K562 (cell line): ENCODE measurements at regions not wholly inside any gene's neighbourhood (a gene's known extent, or its start where the extent isn't known, plus 50 kb on each side); places are given as distances from the start of the nearest gene placed in this dataset.

Source experiments
- ATAC-seq: fragments of 200-7000 bp; cut with Tn5 transposase; 3 replicates; pipeline ENCODE4 v1.9.1; 2020; ENCODE audit warnings: moderate library complexity
- BruUV-seq: library from RNA; stranded (reverse); fragments of 400-500 nt; replicated peaks from 2 replicates; lab custom pipeline; 2021; lab: Mats Ljungman, UMichigan
- CTCF ChIA-PET: fragments of 300-600 bp; formaldehyde crosslinking; extraction: SDS; loops from one replicate; lab custom pipeline; 2021; ENCODE audit warnings: low intra/inter-chr PET ratio; lab: Yijun Ruan, JAX
- POLR2A ChIA-PET: fragments of 300-600, 350-650 bp; sonication (Branson Sonifier 250); formaldehyde crosslinking; extraction: SDS; loops from one replicate; lab custom pipeline; 2021; ENCODE audit warnings: antibody characterized with exemption, inconsistent platforms; lab: Yijun Ruan, JAX
- DNase-seq, 4 experiments: peaks; one replicate each; pipeline versions ENCODE4 v3.0.0 to v3.0.0-alpha.2; 2011 to 2018; ENCODE audit warnings: low spot score in 3 of 4, mixed read lengths in 3 of 4; ENCODE audit errors: extremely low read depth in 1 of 4
- FAIRE-seq: peaks from 2 replicates; lab custom pipeline; 2011; peaks lifted over from hg19 to GRCh38; lab: Jason Lieb, UNC
- H2AFZ ChIP-seq: 2 replicates; pipeline ENCODE4 v1.6.0; 2011; ENCODE audit warnings: low read depth, low read length, control low read depth, inconsistent platforms
- H3K27ac ChIP-seq: fragments of 200-600 bp; 3 replicates; pipeline ENCODE4 v1.8.0; 2011; ENCODE audit warnings: low read depth, mild to moderate bottlenecking, control low read depth, inconsistent platforms, low read length, moderate library complexity, mixed read lengths; ENCODE audit errors: extremely low read depth
- H3K27me3 ChIP-seq, 2 experiments: fragments of 300-600 bp in 1 of 2; 2 replicates in 1 of 2; 3 replicates in 1 of 2; pipeline versions ENCODE4 v1.6.0 to v1.8.0; 2011; ENCODE audit warnings: inconsistent platforms in 2 of 2, low read length in 2 of 2, mild to moderate bottlenecking in 1 of 2, mixed read lengths in 1 of 2, moderate library complexity in 1 of 2; ENCODE audit not compliant: control insufficient read depth in 2 of 2, insufficient read depth in 2 of 2
- H3K36me3 ChIP-seq: fragments of 300-600 bp; 3 replicates; pipeline ENCODE4 v1.8.0; 2011; ENCODE audit warnings: mild to moderate bottlenecking, low read length, inconsistent platforms; ENCODE audit not compliant: control insufficient read depth, insufficient read depth
- H3K4me1 ChIP-seq, 2 experiments: fragments of 200-600 bp in 1 of 2; replicated peaks in 1 of 2; 2 replicates in 1 of 2; 3 replicates in 1 of 2; pipeline versions ENCODE4 v1.5.1 to v1.8.0; 2011; ENCODE audit warnings: inconsistent platforms in 2 of 2, low read length in 2 of 2, mild to moderate bottlenecking in 1 of 2, mixed read lengths in 1 of 2, moderate library complexity in 1 of 2; ENCODE audit not compliant: control insufficient read depth in 2 of 2, insufficient read depth in 2 of 2
- H3K4me2 ChIP-seq: 2 replicates; pipeline ENCODE4 v1.6.1; 2011; ENCODE audit warnings: low read length, control low read depth, inconsistent platforms, mixed read lengths; ENCODE audit not compliant: insufficient read depth
- H3K4me3 ChIP-seq: fragments of 200-600 bp; sonication (generic), shearing (Covaris generic); 2 replicates; pipeline ENCODE4 v1.5.1; 2016; ENCODE audit warnings: control low read depth, inconsistent platforms
- H3K79me2 ChIP-seq: fragments of 200-600 bp; 3 replicates; pipeline ENCODE4 v1.8.0; 2011; ENCODE audit warnings: low read length, inconsistent platforms; ENCODE audit not compliant: control insufficient read depth, insufficient read depth
- H3K9ac ChIP-seq, 2 experiments: 2 replicates each; pipeline versions ENCODE4 v1.6.0 to v1.6.1; 2011; ENCODE audit warnings: low read depth in 2 of 2, low read length in 2 of 2, control low read depth in 1 of 2, inconsistent platforms in 1 of 2, mild to moderate bottlenecking in 1 of 2, mixed read lengths in 1 of 2; ENCODE audit not compliant: insufficient read depth in 1 of 2
- H3K9me1 ChIP-seq: one replicate; pipeline ENCODE4 v1.6.0; 2011; ENCODE audit warnings: inconsistent platforms, mild to moderate bottlenecking, low read length, moderate library complexity; ENCODE audit not compliant: control insufficient read depth, insufficient read depth
- H3K9me3 ChIP-seq: replicated peaks from 2 replicates; pipeline ENCODE4 v1.5.1; 2011; ENCODE audit warnings: low read depth, low read length, inconsistent platforms; ENCODE audit not compliant: control insufficient read depth, insufficient read depth
- H4K20me1 ChIP-seq: replicated peaks from 2 replicates; pipeline ENCODE4 v1.6.1; 2011; ENCODE audit warnings: low read length, inconsistent platforms, mixed read lengths; ENCODE audit not compliant: control insufficient read depth, insufficient read depth
- BRF1 ChIP-seq: IDR thresholded peaks from 3 replicates; pipeline ENCODE4 v1.6.1; 2011; ENCODE audit warnings: borderline replicate concordance, mild to moderate bottlenecking; ENCODE audit not compliant: insufficient read length; ENCODE audit errors: extremely low read depth
- FOXJ2 ChIP-seq: fragments of 200-800 bp; sonication (Bioruptor generic); IDR thresholded peaks from 2 replicates; pipeline ENCODE4 v1.6.1; 2016; ENCODE audit warnings: missing genetic modification characterization, missing compliant biosample characterization
- HDGF ChIP-seq: fragments of 450-650 bp; IDR thresholded peaks from 2 replicates; pipeline ENCODE4 v1.6.1; 2016
- HSF4 ChIP-seq: fragments of 250-450 bp; sonication (Bioruptor Pico); IDR thresholded peaks from 2 replicates; pipeline ENCODE4 v2.1.2; 2022; ENCODE audit warnings: mild to moderate bottlenecking, moderate library complexity, borderline replicate concordance
- RBM17 ChIP-seq: fragments of 200-400 bp; formaldehyde crosslinking; IDR thresholded peaks from 2 replicates; pipeline ENCODE4 v1.6.1; 2017; ENCODE audit warnings: low read depth, mild to moderate bottlenecking, low read length, borderline replicate concordance
- SAP30 ChIP-seq: fragments of 200-600 bp; sonication (generic); IDR thresholded peaks from 2 replicates; pipeline ENCODE4 v1.6.1; 2012; ENCODE audit warnings: borderline replicate concordance, low read depth, mild to moderate bottlenecking, moderate library complexity, low read length, control low read depth, inconsistent platforms; ENCODE audit not compliant: insufficient read depth, poor library complexity, severe bottlenecking
- TAL1 ChIP-seq: fragments of 450-650 bp; IDR thresholded peaks from 2 replicates; pipeline ENCODE4 v1.6.1; 2016; ENCODE audit warnings: mild to moderate bottlenecking
- ZNF57 ChIP-seq: fragments of 450-650 bp; formaldehyde crosslinking; IDR thresholded peaks from 2 replicates; pipeline ENCODE4 v1.4.0; 2020; ENCODE audit warnings: mild to moderate bottlenecking, moderate library complexity
- WGBS: fragments of 100-300 bp; shearing (Covaris generic); methylation state at CpG from one replicate; pipeline ENCODE4 v1.1.6; 2016; ENCODE audit warnings: low coverage, mixed read lengths; ENCODE audit not compliant: insufficient coverage; ENCODE audit errors: missing lambda C conversion rate; 5-methylcytosine and 5-hydroxymethylcytosine counted together
- in situ Hi-C: fragments of 300-500 bp; cut with MboI; formaldehyde crosslinking; loops from 4 replicates; pipeline ENCODE4 v1.15.0; 2018; ENCODE audit warnings: inconsistent platforms, mixed read lengths
- intact Hi-C: fragments of 100-400 bp; cut with micrococcal nuclease; formaldehyde crosslinking; loops from 2 replicates; pipeline ENCODE4 v1.14.2; 2022

GRCh38 chr20:57774951-57775350, 65.1 kb upstream of the PMEPA1 start:
- CTCF ChIA-PET = no interaction called here

DNA sequence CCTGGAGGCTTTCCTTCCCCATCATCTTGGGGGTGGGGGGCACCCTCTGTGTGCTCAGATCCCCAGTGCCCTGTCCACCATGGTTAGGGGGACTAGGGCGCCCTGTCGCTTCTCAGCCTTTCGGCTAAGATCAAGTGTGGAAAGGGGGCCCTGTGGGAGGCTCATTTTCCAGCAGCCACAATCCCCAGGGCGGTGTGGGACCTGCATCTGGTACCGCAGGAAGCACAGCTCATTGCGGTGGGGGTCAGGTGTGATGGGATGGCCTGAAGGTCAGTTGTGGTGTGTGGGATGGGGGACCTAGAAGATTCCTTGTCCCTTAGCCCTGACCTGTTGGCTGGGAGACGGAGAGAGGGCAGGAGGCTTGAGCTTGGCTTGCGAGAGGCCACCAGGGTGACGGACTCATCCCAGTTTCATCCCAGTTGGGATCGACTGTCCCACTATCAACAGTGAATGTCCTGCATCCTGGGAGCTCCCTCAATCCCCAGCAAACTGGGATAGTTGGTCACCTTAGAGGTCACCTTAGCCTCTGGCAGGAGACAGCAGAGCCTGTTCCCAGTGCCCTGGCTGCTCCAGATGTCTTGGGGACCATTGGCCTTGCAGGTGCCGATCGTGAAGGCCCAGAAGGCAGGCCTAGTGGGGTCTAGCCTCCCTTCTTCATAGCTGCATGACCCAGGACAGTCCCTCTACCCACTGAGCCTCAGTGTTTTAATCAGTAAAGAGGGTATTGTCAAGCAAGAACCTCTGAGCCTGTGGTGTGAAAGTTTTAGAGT, 64.5 kb upstream of the PMEPA1 start:
- no peak overlapping the region for H3K4me2 ChIP-seq
- no peaks in the 10 kb centered on the region for H3K36me3 ChIP-seq
- ChIA-PET POLR2A (no interaction called here), CTCF (no interaction called here)
- BruUV-seq = no TSS peak
- 2% methylated on average over 12 of the region's 12 CpGs for WGBS
- H3K9me3 ChIP-seq = no peaks in the 10 kb centered on the region
- intact Hi-C loops (no loop called here), in situ Hi-C loops (no loop called here)
- DNase-seq = no peak
- H3K9ac ChIP-seq = no peak overlapping the region; a peak in 1 of 4 replicates
- no peak for TF ChIP-seq SAP30
- no peaks in the 10 kb centered on the region for H3K9me1 ChIP-seq
- no peak overlapping the region for H3K4me3 ChIP-seq
- no peak for ATAC-seq
- H2AFZ ChIP-seq = no peak overlapping the region
- H3K27ac ChIP-seq = no peak overlapping the region
- no peaks in the 10 kb centered on the region for H3K4me1 ChIP-seq
- H3K27me3 ChIP-seq = peaks cover 9 to 48% of the 10 kb centered on the region in 2 experiments; a peak in 4 of 5 replicates
- FAIRE-seq = no peak
- no peaks in the 10 kb centered on the region for H3K79me2 ChIP-seq
- no peaks in the 10 kb centered on the region for H4K20me1 ChIP-seq

More at GRCh38 chr20:57774951-57775350, 65.1 kb upstream of the PMEPA1 start:
- H2AFZ ChIP-seq = no peak overlapping the region
- H3K9me3 ChIP-seq = no peaks in the 10 kb centered on the region
- no peak overlapping the region for H3K9ac ChIP-seq
- H3K36me3 ChIP-seq = no peaks in the 10 kb centered on the region
- no peak for ATAC-seq
- TF ChIP-seq RBM17 (no peak), HSF4 (CRISPR knock-in tag) (no peak), BRF1 (no peak), FOXJ2 (no peak), TAL1 (no peak), HDGF (no peak), ZNF57 (CRISPR knock-in tag) (no peak)
- TF ChIP-seq, all 486 proteins: peak for 0
- H3K79me2 ChIP-seq = no peaks in the 10 kb centered on the region
- POLR2A ChIA-PET = no interaction called here
- DNase-seq (no peak), FAIRE-seq (no peak)
- in situ Hi-C loops (no loop called here), intact Hi-C loops (no loop called here)
- no peak overlapping the region for H3K4me3 ChIP-seq
- H3K27me3 ChIP-seq = peaks cover 5 to 44% of the 10 kb centered on the region in 2 experiments; a peak in 4 of 5 replicates
- H3K9me1 ChIP-seq = no peaks in the 10 kb centered on the region
- H3K4me1 ChIP-seq = no peaks in the 10 kb centered on the region
- 0% methylated on average over 5 of the region's 5 CpGs for WGBS
- no peak overlapping the region for H3K27ac ChIP-seq
- H4K20me1 ChIP-seq = no peaks in the 10 kb centered on the region
- no peak overlapping the region for H3K4me2 ChIP-seq
- BruUV-seq = no TSS peak
